ENCODE measurements at regions not wholly inside any gene's neighbourhood (a gene's known extent, or its start where the extent isn't known, plus 50 kb on each side); places are given as distances from the start of the nearest gene placed in this dataset.
A peak's percentile ranks its signal among the peaks of the same experiment; 100 is the strongest.
"Not testable (repeated sequence)": the region's sequence is repeated elsewhere in the genome, so short reads cannot be mapped to it uniquely, and the experiment has no call there.

- CTCF ChIA-PET; POLR2A ChIA-PET; H3K4me3 ChIP-seq (ENCODE audit: low read depth, low read length); H3K4me1 ChIP-seq (ENCODE audit: control insufficient read depth, insufficient read depth, low read length); H3K27ac ChIP-seq (ENCODE audit: extremely low read depth, low read depth, low read length); H3K36me3 ChIP-seq (ENCODE audit: control insufficient read depth in 2 of 2, insufficient read depth in 1 of 2, low read length in 2 of 2); H3K9me3 ChIP-seq (ENCODE audit: control insufficient read depth, insufficient read depth, low read depth, low read length): not testable (repeated sequence)
These were observed 63.8 kb downstream of the NSUN5 start for GRCh38 chr7:73244782-73245311.

DNA sequence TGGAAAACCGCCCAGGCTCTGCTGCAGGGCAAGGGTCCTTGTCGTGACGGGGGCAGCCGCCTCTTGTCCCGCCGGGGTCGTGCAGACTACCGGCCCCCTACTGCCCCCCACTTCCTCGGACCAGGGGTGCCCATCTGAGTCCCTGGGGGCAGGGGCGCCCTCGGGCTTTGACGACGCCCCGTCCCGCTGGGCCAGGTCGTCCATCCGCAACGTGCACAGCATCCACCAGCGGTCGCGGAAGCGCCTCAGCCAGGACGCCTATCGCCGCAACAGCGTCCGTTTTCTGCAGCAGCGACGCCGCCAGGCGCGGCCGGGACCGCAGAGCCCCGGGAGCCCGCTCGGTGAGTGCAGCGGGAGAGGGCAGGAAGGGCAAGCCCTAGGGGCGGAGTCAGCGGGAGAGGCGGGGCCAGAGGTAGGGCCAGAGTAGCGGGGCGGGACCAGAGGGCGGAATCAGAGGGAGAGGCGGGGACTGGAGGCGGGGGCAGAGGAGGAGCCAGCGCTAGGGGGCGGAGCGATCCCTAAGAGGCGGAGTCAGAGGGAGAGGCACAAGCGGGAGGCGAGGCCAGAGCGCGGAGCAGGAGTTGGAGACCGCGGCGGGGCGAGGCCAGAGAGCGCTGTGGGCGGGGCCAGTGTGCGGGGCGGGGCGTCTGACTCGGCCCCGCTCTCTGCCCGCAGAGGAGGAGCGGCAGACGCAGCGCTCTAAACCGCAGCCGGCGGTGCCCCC lies 73.5 kb downstream of the NSUN5 start:
- POLR2A ChIA-PET; H3K9me3 ChIP-seq (ENCODE audit: control insufficient read depth, insufficient read depth, low read depth, low read length); CTCF ChIA-PET; H3K4me1 ChIP-seq (ENCODE audit: control insufficient read depth, insufficient read depth, low read length); H3K27ac ChIP-seq (ENCODE audit: extremely low read depth, low read depth, low read length); H3K36me3 ChIP-seq (ENCODE audit: control insufficient read depth in 2 of 2, insufficient read depth in 1 of 2, low read length in 2 of 2): not testable (repeated sequence)
- TF ChIP-seq, protein P1, sequence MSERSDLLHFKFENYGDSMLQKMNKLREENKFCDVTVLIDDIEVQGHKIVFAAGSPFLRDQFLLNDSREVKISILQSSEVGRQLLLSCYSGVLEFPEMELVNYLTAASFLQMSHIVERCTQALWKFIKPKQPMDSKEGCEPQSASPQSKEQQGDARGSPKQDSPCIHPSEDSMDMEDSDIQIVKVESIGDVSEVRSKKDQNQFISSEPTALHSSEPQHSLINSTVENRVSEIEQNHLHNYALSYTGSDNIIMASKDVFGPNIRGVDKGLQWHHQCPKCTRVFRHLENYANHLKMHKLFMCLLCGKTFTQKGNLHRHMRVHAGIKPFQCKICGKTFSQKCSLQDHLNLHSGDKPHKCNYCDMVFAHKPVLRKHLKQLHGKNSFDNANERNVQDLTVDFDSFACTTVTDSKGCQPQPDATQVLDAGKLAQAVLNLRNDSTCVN (tag by site-specific recombination; optimal IDR thresholded peaks at IDR 0.05): peak; percentile 34
- H3K4me3 ChIP-seq (ENCODE audit: low read depth, low read length): peak overlapping the region; percentile 30

GRCh38 chr7:73225745-73226144 lies 82.9 kb downstream of the NSUN5 start:
- H3K9me3 ChIP-seq (ENCODE audit: control insufficient read depth, insufficient read depth, low read depth, low read length); H3K4me3 ChIP-seq (ENCODE audit: low read depth, low read length); H3K4me1 ChIP-seq (ENCODE audit: control insufficient read depth, insufficient read depth, low read length); H3K27ac ChIP-seq (ENCODE audit: extremely low read depth, low read depth, low read length); CTCF ChIA-PET; POLR2A ChIA-PET; H3K36me3 ChIP-seq (ENCODE audit: control insufficient read depth in 2 of 2, insufficient read depth in 1 of 2, low read length in 2 of 2): not testable (repeated sequence)

DNA sequence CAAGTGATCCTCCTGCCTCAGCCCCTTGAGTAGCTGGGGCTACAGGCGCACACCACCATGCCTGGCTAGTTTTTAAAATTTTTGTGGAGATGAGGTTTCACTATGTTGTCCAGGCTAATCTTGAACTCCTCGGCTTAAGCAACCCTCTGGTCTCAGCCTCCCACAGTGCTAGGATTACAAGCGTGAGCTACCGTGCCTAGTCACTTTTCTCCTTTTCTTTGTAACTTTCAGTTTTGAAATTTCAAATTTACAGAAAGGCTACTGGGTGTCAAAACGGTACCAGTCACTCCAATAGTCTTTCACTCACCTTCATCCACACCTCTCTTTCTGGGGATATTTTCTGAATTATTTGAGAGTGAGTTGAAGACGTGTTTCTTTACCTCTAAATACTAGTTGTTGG lies 86.9 kb downstream of the NSUN5 start:
- H3K27ac ChIP-seq (ENCODE audit: extremely low read depth, low read depth, low read length); H3K9me3 ChIP-seq (ENCODE audit: control insufficient read depth, insufficient read depth, low read depth, low read length); H3K4me1 ChIP-seq (ENCODE audit: control insufficient read depth, insufficient read depth, low read length); CTCF ChIA-PET; H3K36me3 ChIP-seq (ENCODE audit: control insufficient read depth in 2 of 2, insufficient read depth in 1 of 2, low read length in 2 of 2); H3K4me3 ChIP-seq (ENCODE audit: low read depth, low read length); POLR2A ChIA-PET: not testable (repeated sequence)

- H3K36me3 ChIP-seq (ENCODE audit: control insufficient read depth in 2 of 2, insufficient read depth in 1 of 2, low read length in 2 of 2); H3K9me3 ChIP-seq (ENCODE audit: control insufficient read depth, insufficient read depth, low read depth, low read length); POLR2A ChIA-PET; CTCF ChIA-PET; H3K4me1 ChIP-seq (ENCODE audit: control insufficient read depth, insufficient read depth, low read length); H3K4me3 ChIP-seq (ENCODE audit: low read depth, low read length); H3K27ac ChIP-seq (ENCODE audit: extremely low read depth, low read depth, low read length): not testable (repeated sequence)
These were observed 87.8 kb downstream of the NSUN5 start for GRCh38 chr7:73220766-73221370.

- CTCF ChIA-PET; H3K27ac ChIP-seq (ENCODE audit: extremely low read depth, low read depth, low read length); H3K4me1 ChIP-seq (ENCODE audit: control insufficient read depth, insufficient read depth, low read length); POLR2A ChIA-PET; H3K36me3 ChIP-seq (ENCODE audit: control insufficient read depth in 2 of 2, insufficient read depth in 1 of 2, low read length in 2 of 2); H3K4me3 ChIP-seq (ENCODE audit: low read depth, low read length); H3K9me3 ChIP-seq (ENCODE audit: control insufficient read depth, insufficient read depth, low read depth, low read length): not testable (repeated sequence)
These were observed 88.3 kb downstream of the NSUN5 start for GRCh38 chr7:73220357-73220756.

- POLR2A ChIA-PET; H3K9me3 ChIP-seq (ENCODE audit: control insufficient read depth, insufficient read depth, low read depth, low read length); CTCF ChIA-PET; H3K4me1 ChIP-seq (ENCODE audit: control insufficient read depth, insufficient read depth, low read length); H3K4me3 ChIP-seq (ENCODE audit: low read depth, low read length); H3K27ac ChIP-seq (ENCODE audit: extremely low read depth, low read depth, low read length); H3K36me3 ChIP-seq (ENCODE audit: control insufficient read depth in 2 of 2, insufficient read depth in 1 of 2, low read length in 2 of 2): not testable (repeated sequence)
These were observed 89.8 kb downstream of the NSUN5 start for GRCh38 chr7:73218802-73219201.

- H3K9me3 ChIP-seq (ENCODE audit: control insufficient read depth, insufficient read depth, low read depth, low read length); H3K27ac ChIP-seq (ENCODE audit: extremely low read depth, low read depth, low read length); H3K4me1 ChIP-seq (ENCODE audit: control insufficient read depth, insufficient read depth, low read length); POLR2A ChIA-PET; H3K36me3 ChIP-seq (ENCODE audit: control insufficient read depth in 2 of 2, insufficient read depth in 1 of 2, low read length in 2 of 2); H3K4me3 ChIP-seq (ENCODE audit: low read depth, low read length); CTCF ChIA-PET: not testable (repeated sequence)
These were observed 92.5 kb downstream of the NSUN5 start for GRCh38 chr7:73216046-73216675.

- H3K4me1 ChIP-seq (ENCODE audit: control insufficient read depth, insufficient read depth, low read length); H3K36me3 ChIP-seq (ENCODE audit: control insufficient read depth in 2 of 2, insufficient read depth in 1 of 2, low read length in 2 of 2); H3K4me3 ChIP-seq (ENCODE audit: low read depth, low read length); POLR2A ChIA-PET; CTCF ChIA-PET; H3K9me3 ChIP-seq (ENCODE audit: control insufficient read depth, insufficient read depth, low read depth, low read length); H3K27ac ChIP-seq (ENCODE audit: extremely low read depth, low read depth, low read length): not testable (repeated sequence)
These were observed 93.4 kb downstream of the NSUN5 start for GRCh38 chr7:73215232-73215631.

DNA sequence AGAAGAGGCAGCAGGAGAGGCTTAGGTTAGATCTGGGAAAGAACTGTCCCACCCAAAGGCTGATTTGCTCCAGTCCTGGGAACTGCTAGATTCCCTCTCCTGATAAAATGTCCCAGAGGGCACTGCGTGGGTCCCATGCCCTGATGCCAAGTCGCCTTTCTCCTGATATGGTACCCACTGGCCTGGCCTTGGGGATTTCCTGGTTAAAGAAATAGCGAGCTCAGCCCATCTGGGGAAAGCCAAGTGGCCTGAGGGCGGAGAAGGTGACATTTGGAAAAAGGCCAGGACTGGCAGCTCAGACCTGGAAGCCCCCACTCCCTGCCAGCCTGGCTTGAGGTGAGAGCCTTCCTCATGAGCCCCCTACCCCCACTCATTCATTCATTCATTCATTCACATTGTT lies 94.2 kb downstream of the NSUN5 start:
- CTCF ChIA-PET; H3K27ac ChIP-seq (ENCODE audit: extremely low read depth, low read depth, low read length); H3K4me3 ChIP-seq (ENCODE audit: low read depth, low read length); H3K36me3 ChIP-seq (ENCODE audit: control insufficient read depth in 2 of 2, insufficient read depth in 1 of 2, low read length in 2 of 2); POLR2A ChIA-PET; H3K9me3 ChIP-seq (ENCODE audit: control insufficient read depth, insufficient read depth, low read depth, low read length); H3K4me1 ChIP-seq (ENCODE audit: control insufficient read depth, insufficient read depth, low read length): not testable (repeated sequence)

Measured in HEK293 (cell line).